Peyer's patch (tissue), 4 donors: ENCODE measurements at regions not wholly inside any gene's neighbourhood (a gene's known extent, or its start where the extent isn't known, plus 50 kb on each side); places are given as distances from the start of the nearest gene placed in this dataset.

Source experiments
- POLR2A ChIP-seq, 2 donors: fragments of 450-650 bp; IDR thresholded peaks; one replicate each; pipeline ENCODE4 v1.5.1; 2017; ENCODE audit warnings: antibody characterized with exemption in 2 of 2, mild to moderate bottlenecking in 2 of 2, moderate library complexity in 2 of 2
- TF ChIP-seq, protein P1 (sequence below), 6 experiments: fragments of 450-650 bp in 4 of 6; fragments of 200-600 bp in 2 of 6; sonication (generic) in 1 of 6; IDR thresholded peaks; one replicate each; pipeline ENCODE4 v1.5.1; 2017 to 2019; ENCODE audit warnings: antibody characterized with exemption in 6 of 6, mild to moderate bottlenecking in 3 of 6, moderate library complexity in 1 of 6

GRCh38 chr4:82045267-82045666, 328.5 kb downstream of the HNRNPD start:
- TF ChIP-seq, protein P1, sequence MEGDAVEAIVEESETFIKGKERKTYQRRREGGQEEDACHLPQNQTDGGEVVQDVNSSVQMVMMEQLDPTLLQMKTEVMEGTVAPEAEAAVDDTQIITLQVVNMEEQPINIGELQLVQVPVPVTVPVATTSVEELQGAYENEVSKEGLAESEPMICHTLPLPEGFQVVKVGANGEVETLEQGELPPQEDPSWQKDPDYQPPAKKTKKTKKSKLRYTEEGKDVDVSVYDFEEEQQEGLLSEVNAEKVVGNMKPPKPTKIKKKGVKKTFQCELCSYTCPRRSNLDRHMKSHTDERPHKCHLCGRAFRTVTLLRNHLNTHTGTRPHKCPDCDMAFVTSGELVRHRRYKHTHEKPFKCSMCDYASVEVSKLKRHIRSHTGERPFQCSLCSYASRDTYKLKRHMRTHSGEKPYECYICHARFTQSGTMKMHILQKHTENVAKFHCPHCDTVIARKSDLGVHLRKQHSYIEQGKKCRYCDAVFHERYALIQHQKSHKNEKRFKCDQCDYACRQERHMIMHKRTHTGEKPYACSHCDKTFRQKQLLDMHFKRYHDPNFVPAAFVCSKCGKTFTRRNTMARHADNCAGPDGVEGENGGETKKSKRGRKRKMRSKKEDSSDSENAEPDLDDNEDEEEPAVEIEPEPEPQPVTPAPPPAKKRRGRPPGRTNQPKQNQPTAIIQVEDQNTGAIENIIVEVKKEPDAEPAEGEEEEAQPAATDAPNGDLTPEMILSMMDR (IDR thresholded peaks at IDR 0.05): no peak
- no peak for TF ChIP-seq POLR2A (IDR thresholded peaks at IDR 0.05)
